GM18907 (cell line): ENCODE measurements at regions not wholly inside any gene's neighbourhood (a gene's known extent, or its start where the extent isn't known, plus 50 kb on each side); places are given as distances from the start of the nearest gene placed in this dataset.
"Not testable (repeated sequence)": the region's sequence is repeated elsewhere in the genome, so short reads cannot be mapped to it uniquely, and the experiment has no call there.

Experiments used
- ATAC-seq: cut with Tn5 transposase; IDR thresholded peaks from one replicate; pipeline ENCODE4 v1.9.1; 2021; ENCODE audit warnings: mild to moderate bottlenecking, moderate library complexity; ENCODE audit not compliant: unreplicated experiment

- ATAC-seq, result no peak
These were observed 125.4 kb upstream of the CDK13 start for GRCh38 chr7:39824456-39825200.

GRCh38 chr7:39825401-39825980 is 124.6 kb upstream of the CDK13 start:
- ATAC-seq, result no peak

- no peak for ATAC-seq
These were observed 123.9 kb upstream of the CDK13 start for GRCh38 chr7:39826166-39826565.

GRCh38 chr7:39827571-39827970 is 122.5 kb upstream of the CDK13 start:
- ATAC-seq, result no peak

- ATAC-seq, result no peak
These were observed 121.0 kb upstream of the CDK13 start for GRCh38 chr7:39829028-39829427.

- no peak for ATAC-seq
These were observed 117.5 kb upstream of the CDK13 start for GRCh38 chr7:39832519-39833085.

- peak; percentile 51 for ATAC-seq
These were observed 116.8 kb upstream of the CDK13 start for GRCh38 chr7:39833180-39833799.

GRCh38 chr7:39833865-39834634 is 116.0 kb upstream of the CDK13 start:
- ATAC-seq, result not testable (repeated sequence)

- ATAC-seq, result no peak
These were observed 111.7 kb upstream of the CDK13 start for GRCh38 chr7:39838326-39838725.

- ATAC-seq, result no peak
These were observed 105.0 kb upstream of the CDK13 start for GRCh38 chr7:39845006-39845405.

- no peak for ATAC-seq
These were observed 102.8 kb upstream of the CDK13 start for GRCh38 chr7:39847227-39847626.

- no peak for ATAC-seq
These were observed 98.5 kb upstream of the CDK13 start for GRCh38 chr7:39851466-39852045.

- peak; percentile 81 for ATAC-seq
These were observed 95.3 kb upstream of the CDK13 start for GRCh38 chr7:39854616-39855324.

GRCh38 chr7:39855325-39855674 is 94.8 kb upstream of the CDK13 start:
- ATAC-seq, result no peak

GRCh38 chr7:39863675-39864322 is 86.3 kb upstream of the CDK13 start:
- ATAC-seq, result not testable (repeated sequence)

- ATAC-seq, result not testable (repeated sequence)
These were observed 80.1 kb upstream of the CDK13 start for GRCh38 chr7:39869888-39870522.

- ATAC-seq, result not testable (repeated sequence)
These were observed 78.4 kb upstream of the CDK13 start for GRCh38 chr7:39871610-39872009.

GRCh38 chr7:39880556-39880955 is 69.5 kb upstream of the CDK13 start:
- ATAC-seq, result no peak

GRCh38 chr7:39882148-39882784 is 67.8 kb upstream of the CDK13 start:
- ATAC-seq, result no peak
